K562 (cell line): ENCODE measurements at regions not wholly inside any gene's neighbourhood (a gene's known extent, or its start where the extent isn't known, plus 50 kb on each side); places are given as distances from the start of the nearest gene placed in this dataset.

Experiments
- POLR2A ChIP-seq: fragments of 450-650 bp; conservative IDR thresholded peaks from 2 replicates; pipeline ENCODE4 v1.6.1; 2016
- TF ChIP-seq, protein P1 (sequence below): sonication (generic); formaldehyde crosslinking; IDR thresholded peaks from 2 replicates; pipeline ENCODE4 v1.4.0; 2020; ENCODE audit warnings: mild to moderate bottlenecking, missing genetic modification reagents
- TF ChIP-seq, protein P2 (sequence below), 2 experiments: fragments of 450-650 bp; formaldehyde crosslinking in 1 of 2; IDR thresholded peaks; 2 replicates each; pipeline versions ENCODE4 v1.4.0 to v1.6.1; 2014 to 2020; ENCODE audit warnings: mild to moderate bottlenecking in 2 of 2, borderline replicate concordance in 1 of 2, low read depth in 1 of 2
- TF ChIP-seq, protein P3 (sequence below): sonication (generic); formaldehyde crosslinking; IDR thresholded peaks from 2 replicates; pipeline ENCODE4 v1.8.1; 2023; ENCODE audit warnings: mild to moderate bottlenecking, missing genetic modification reagents

DNA sequence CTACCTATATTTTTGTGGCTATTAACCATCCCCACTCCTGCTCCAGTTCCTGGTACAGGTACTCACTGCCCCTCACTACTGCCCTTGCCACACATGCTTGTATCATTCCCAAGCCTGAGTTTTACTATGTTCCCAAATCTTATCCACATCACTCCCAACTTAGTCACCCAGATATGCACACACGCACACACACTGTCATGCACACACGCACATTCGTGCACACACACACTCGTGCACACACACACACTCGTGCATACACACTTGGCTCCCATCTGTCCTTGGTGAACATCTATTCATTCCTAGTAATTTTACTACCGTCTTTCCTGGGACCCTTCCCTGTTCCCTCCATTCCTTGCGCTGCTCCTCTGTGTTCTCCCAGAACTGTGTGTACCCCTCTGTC, 287.2 kb upstream of the RNF32 start:
- TF ChIP-seq, protein P1, sequence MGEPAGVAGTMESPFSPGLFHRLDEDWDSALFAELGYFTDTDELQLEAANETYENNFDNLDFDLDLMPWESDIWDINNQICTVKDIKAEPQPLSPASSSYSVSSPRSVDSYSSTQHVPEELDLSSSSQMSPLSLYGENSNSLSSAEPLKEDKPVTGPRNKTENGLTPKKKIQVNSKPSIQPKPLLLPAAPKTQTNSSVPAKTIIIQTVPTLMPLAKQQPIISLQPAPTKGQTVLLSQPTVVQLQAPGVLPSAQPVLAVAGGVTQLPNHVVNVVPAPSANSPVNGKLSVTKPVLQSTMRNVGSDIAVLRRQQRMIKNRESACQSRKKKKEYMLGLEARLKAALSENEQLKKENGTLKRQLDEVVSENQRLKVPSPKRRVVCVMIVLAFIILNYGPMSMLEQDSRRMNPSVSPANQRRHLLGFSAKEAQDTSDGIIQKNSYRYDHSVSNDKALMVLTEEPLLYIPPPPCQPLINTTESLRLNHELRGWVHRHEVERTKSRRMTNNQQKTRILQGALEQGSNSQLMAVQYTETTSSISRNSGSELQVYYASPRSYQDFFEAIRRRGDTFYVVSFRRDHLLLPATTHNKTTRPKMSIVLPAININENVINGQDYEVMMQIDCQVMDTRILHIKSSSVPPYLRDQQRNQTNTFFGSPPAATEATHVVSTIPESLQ, result no peak
- TF ChIP-seq, protein P2, sequence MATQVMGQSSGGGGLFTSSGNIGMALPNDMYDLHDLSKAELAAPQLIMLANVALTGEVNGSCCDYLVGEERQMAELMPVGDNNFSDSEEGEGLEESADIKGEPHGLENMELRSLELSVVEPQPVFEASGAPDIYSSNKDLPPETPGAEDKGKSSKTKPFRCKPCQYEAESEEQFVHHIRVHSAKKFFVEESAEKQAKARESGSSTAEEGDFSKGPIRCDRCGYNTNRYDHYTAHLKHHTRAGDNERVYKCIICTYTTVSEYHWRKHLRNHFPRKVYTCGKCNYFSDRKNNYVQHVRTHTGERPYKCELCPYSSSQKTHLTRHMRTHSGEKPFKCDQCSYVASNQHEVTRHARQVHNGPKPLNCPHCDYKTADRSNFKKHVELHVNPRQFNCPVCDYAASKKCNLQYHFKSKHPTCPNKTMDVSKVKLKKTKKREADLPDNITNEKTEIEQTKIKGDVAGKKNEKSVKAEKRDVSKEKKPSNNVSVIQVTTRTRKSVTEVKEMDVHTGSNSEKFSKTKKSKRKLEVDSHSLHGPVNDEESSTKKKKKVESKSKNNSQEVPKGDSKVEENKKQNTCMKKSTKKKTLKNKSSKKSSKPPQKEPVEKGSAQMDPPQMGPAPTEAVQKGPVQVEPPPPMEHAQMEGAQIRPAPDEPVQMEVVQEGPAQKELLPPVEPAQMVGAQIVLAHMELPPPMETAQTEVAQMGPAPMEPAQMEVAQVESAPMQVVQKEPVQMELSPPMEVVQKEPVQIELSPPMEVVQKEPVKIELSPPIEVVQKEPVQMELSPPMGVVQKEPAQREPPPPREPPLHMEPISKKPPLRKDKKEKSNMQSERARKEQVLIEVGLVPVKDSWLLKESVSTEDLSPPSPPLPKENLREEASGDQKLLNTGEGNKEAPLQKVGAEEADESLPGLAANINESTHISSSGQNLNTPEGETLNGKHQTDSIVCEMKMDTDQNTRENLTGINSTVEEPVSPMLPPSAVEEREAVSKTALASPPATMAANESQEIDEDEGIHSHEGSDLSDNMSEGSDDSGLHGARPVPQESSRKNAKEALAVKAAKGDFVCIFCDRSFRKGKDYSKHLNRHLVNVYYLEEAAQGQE (IDR thresholded peaks at IDR 0.05; ENCODE audit: borderline replicate concordance), result no peak
- TF ChIP-seq, protein P2 (CRISPR knock-in tag; IDR thresholded peaks at IDR 0.05; ENCODE audit: low read depth), result no peak
- TF ChIP-seq POLR2A, result no peak
- TF ChIP-seq, protein P3, sequence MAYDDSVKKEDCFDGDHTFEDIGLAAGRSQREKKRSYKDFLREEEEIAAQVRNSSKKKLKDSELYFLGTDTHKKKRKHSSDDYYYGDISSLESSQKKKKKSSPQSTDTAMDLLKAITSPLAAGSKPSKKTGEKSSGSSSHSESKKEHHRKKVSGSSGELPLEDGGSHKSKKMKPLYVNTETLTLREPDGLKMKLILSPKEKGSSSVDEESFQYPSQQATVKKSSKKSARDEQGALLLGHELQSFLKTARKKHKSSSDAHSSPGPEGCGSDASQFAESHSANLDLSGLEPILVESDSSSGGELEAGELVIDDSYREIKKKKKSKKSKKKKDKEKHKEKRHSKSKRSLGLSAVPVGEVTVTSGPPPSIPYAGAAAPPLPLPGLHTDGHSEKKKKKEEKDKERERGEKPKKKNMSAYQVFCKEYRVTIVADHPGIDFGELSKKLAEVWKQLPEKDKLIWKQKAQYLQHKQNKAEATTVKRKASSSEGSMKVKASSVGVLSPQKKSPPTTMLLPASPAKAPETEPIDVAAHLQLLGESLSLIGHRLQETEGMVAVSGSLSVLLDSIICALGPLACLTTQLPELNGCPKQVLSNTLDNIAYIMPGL (CRISPR knock-in tag), result no peak
